Heart left ventricle (tissue), 13 donors: ENCODE measurements at regions not wholly inside any gene's neighbourhood (a gene's known extent, or its start where the extent isn't known, plus 50 kb on each side); places are given as distances from the start of the nearest gene placed in this dataset.

Source experiments
- POLR2A ChIP-seq, 2 donors: fragments of 450-650 bp; IDR thresholded peaks; one replicate each; pipeline ENCODE4 v1.6.1; 2017; ENCODE audit warnings: antibody characterized with exemption in 2 of 2, mild to moderate bottlenecking in 2 of 2, moderate library complexity in 2 of 2
- TF ChIP-seq, protein P1 (sequence below), 12 donors: fragments of 200-600 bp; sonication (generic) in 4 of 12; IDR thresholded peaks; one replicate each; pipeline versions ENCODE4 v1.5.0 to v1.8.0; 2018 to 2022; ENCODE audit warnings: antibody characterized with exemption in 12 of 12, mild to moderate bottlenecking in 5 of 12
- donor health status: ischemic (EF 13 %, LVEDD 7.1; RV severe dilation, severe dysfunction).
- donor health status: DM: no; HTN: yes; CAD: no.
- donor health status: DM: no; HTN: no; CAD: no.
- donor health status: ischemic (EF 25% LVEDD 6.9; RV normal size, moderate dysfunction).
- donor health status: ischemic (EF 25% LVEDD 5.7; RV mildly dilated, moderate dysfunction).
- donor health status: ischemic (EF 35%, LVEDD 5.7; RV mildly dilated, moderate dysfunction).
- donor health status: nonischemic (EF 11% LVEDD 7.7; RV severe dilation, severe dysfunction).
- donor health status: DM: yes; HTN: yes; CAD: no.
- donor health status: PGD.
- donor health status: ischemic (EF 29% LVEDD 5.4; RV normal size, mild dysfunction).
- donor health status: nonischemic (EF 23%, LVEDD 6.1; RV moderate dilation, normal function).

DNA sequence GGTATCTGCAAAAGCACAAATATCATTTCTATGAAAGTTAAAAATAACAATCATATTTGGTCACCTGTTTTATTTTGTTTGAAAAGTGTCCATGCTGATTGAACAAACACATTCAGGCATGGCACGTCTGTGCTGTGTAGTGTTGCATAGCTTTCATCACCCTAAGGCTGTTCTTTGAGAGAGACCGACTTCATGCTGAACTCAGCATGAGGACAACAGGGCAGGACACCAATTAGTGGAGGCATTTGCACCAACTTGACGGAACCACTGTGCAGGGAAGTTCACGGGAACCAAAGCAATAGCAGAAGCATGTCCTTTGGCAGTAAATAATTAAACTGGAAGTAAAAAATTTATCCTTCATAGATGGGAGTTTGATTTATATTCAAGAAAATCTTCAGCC, 158.4 kb upstream of the SLC7A11 start:
- TF ChIP-seq, protein P1, sequence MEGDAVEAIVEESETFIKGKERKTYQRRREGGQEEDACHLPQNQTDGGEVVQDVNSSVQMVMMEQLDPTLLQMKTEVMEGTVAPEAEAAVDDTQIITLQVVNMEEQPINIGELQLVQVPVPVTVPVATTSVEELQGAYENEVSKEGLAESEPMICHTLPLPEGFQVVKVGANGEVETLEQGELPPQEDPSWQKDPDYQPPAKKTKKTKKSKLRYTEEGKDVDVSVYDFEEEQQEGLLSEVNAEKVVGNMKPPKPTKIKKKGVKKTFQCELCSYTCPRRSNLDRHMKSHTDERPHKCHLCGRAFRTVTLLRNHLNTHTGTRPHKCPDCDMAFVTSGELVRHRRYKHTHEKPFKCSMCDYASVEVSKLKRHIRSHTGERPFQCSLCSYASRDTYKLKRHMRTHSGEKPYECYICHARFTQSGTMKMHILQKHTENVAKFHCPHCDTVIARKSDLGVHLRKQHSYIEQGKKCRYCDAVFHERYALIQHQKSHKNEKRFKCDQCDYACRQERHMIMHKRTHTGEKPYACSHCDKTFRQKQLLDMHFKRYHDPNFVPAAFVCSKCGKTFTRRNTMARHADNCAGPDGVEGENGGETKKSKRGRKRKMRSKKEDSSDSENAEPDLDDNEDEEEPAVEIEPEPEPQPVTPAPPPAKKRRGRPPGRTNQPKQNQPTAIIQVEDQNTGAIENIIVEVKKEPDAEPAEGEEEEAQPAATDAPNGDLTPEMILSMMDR (IDR thresholded peaks at IDR 0.05): no peak
- no peak for TF ChIP-seq POLR2A (IDR thresholded peaks at IDR 0.05)
